ENCODE measurements at regions not wholly inside any gene's neighbourhood (a gene's known extent, or its start where the extent isn't known, plus 50 kb on each side); places are given as distances from the start of the nearest gene placed in this dataset.

DNA sequence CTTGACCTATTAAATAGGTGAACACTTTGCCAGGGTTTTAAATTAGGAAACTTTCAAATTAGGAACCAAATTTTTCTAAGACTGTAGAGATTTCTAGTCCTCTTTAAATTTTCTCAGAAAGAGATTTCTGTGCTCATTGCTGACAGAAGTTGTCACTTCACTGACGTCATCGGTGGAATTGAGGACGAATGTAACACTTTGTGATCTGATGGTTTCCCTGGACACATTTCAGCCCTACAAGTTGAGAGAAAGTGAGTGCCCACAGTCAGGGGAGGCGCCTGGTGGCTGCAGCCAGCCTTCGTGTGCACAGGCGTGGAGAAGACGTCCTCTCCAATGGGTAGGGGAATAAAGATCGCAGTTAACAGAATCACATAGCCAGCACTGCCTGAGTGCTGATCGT lies 396.5 kb upstream of the TSHZ3 start:
- no peak for TF ChIP-seq TEAD4 (IDR thresholded peaks at IDR 0.05)
- no peak for TF ChIP-seq YY1 (IDR thresholded peaks at IDR 0.05; ENCODE audit: low read depth)
- TF ChIP-seq, protein P1, sequence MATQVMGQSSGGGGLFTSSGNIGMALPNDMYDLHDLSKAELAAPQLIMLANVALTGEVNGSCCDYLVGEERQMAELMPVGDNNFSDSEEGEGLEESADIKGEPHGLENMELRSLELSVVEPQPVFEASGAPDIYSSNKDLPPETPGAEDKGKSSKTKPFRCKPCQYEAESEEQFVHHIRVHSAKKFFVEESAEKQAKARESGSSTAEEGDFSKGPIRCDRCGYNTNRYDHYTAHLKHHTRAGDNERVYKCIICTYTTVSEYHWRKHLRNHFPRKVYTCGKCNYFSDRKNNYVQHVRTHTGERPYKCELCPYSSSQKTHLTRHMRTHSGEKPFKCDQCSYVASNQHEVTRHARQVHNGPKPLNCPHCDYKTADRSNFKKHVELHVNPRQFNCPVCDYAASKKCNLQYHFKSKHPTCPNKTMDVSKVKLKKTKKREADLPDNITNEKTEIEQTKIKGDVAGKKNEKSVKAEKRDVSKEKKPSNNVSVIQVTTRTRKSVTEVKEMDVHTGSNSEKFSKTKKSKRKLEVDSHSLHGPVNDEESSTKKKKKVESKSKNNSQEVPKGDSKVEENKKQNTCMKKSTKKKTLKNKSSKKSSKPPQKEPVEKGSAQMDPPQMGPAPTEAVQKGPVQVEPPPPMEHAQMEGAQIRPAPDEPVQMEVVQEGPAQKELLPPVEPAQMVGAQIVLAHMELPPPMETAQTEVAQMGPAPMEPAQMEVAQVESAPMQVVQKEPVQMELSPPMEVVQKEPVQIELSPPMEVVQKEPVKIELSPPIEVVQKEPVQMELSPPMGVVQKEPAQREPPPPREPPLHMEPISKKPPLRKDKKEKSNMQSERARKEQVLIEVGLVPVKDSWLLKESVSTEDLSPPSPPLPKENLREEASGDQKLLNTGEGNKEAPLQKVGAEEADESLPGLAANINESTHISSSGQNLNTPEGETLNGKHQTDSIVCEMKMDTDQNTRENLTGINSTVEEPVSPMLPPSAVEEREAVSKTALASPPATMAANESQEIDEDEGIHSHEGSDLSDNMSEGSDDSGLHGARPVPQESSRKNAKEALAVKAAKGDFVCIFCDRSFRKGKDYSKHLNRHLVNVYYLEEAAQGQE (IDR thresholded peaks at IDR 0.05; ENCODE audit: low read depth): no peak

Data from Ishikawa (cell line).